GM23338 (cell line): ENCODE measurements at regions not wholly inside any gene's neighbourhood (a gene's known extent, or its start where the extent isn't known, plus 50 kb on each side); places are given as distances from the start of the nearest gene placed in this dataset.

Source experiments
- ATAC-seq: fragments of 200-7000 bp; cut with Tn5 transposase; 3 replicates; pipeline ENCODE4 v1.9.1; 2020
- DNase-seq: peaks from one replicate; pipeline ENCODE4 v3.0.0-alpha.2; 2015; ENCODE audit warnings: low spot score
- H2AFZ ChIP-seq: fragments of 200-600 bp; sonication (generic); 2 replicates; pipeline ENCODE4 v1.8.0; 2016; ENCODE audit warnings: antibody characterized with exemption, mild to moderate bottlenecking, moderate library complexity
- H3F3A ChIP-seq: fragments of 200-600 bp; sonication (generic); replicated peaks from 2 replicates; pipeline ENCODE4 v1.8.0; 2017; ENCODE audit warnings: antibody characterized with exemption, mixed run types, low read depth
- H3K27ac ChIP-seq: fragments of 200-600 bp; sonication (generic); 2 replicates; pipeline ENCODE4 v1.6.1; 2016; ENCODE audit warnings: low read depth
- H3K27me3 ChIP-seq: fragments of 200-600 bp; sonication (generic); 2 replicates; pipeline ENCODE4 v1.8.0; 2016; ENCODE audit warnings: mild to moderate bottlenecking, mixed run types, moderate library complexity; ENCODE audit not compliant: insufficient read depth
- H3K36me3 ChIP-seq: fragments of 200-600 bp; sonication (generic); 2 replicates; pipeline ENCODE4 v1.8.0; 2016; ENCODE audit warnings: mild to moderate bottlenecking; ENCODE audit not compliant: insufficient read depth
- H3K4me1 ChIP-seq: fragments of 200-600 bp; sonication (generic); 2 replicates; pipeline ENCODE4 v1.8.0; 2016; ENCODE audit warnings: mild to moderate bottlenecking, moderate library complexity; ENCODE audit not compliant: insufficient read depth
- H3K4me2 ChIP-seq: fragments of 200-600 bp; sonication (generic); 2 replicates; pipeline ENCODE4 v1.7.1; 2017; ENCODE audit warnings: mixed run types
- H3K4me3 ChIP-seq: fragments of 200-600 bp; sonication (generic); 2 replicates; pipeline ENCODE4 v1.6.1; 2016; ENCODE audit warnings: mixed run types
- H3K79me2 ChIP-seq: fragments of 200-600 bp; sonication (generic); replicated peaks from 2 replicates; pipeline ENCODE4 v1.8.0; 2017; ENCODE audit warnings: mild to moderate bottlenecking; ENCODE audit not compliant: insufficient read depth
- H3K9me2 ChIP-seq: fragments of 200-600 bp; sonication (generic); 2 replicates; pipeline ENCODE4 v1.8.0; 2017; ENCODE audit not compliant: insufficient read depth
- H4K20me1 ChIP-seq: fragments of 200-600 bp; sonication (generic); replicated peaks from 2 replicates; pipeline ENCODE4 v1.8.0; 2017; ENCODE audit warnings: mild to moderate bottlenecking; ENCODE audit not compliant: insufficient read depth
- H3K27ac Mint-ChIP-seq: 2 replicates; pipeline ENCODE4 v1.8.0; 2020; ENCODE audit warnings: inconsistent platforms, mild to moderate bottlenecking, moderate library complexity, mixed read lengths
- H3K27me3 Mint-ChIP-seq: 3 replicates; pipeline ENCODE4 v1.8.0; 2022; ENCODE audit warnings: low read depth, mild to moderate bottlenecking, moderate library complexity, mixed read lengths, inconsistent platforms; ENCODE audit not compliant: insufficient read depth, poor library complexity
- H3K36me3 Mint-ChIP-seq: 3 replicates; pipeline ENCODE4 v1.8.0; 2021; ENCODE audit warnings: low read depth, mild to moderate bottlenecking, inconsistent platforms, moderate library complexity, mixed read lengths
- H3K4me1 Mint-ChIP-seq: 3 replicates; pipeline ENCODE4 v1.8.0; 2020; ENCODE audit warnings: mild to moderate bottlenecking, inconsistent platforms, mixed read lengths
- H3K4me3 Mint-ChIP-seq: 3 replicates; pipeline ENCODE4 v1.8.0; 2021; ENCODE audit warnings: moderate library complexity, mild to moderate bottlenecking, inconsistent platforms, mixed read lengths
- H3K9me3 Mint-ChIP-seq: 3 replicates; pipeline ENCODE4 v1.8.0; 2020; ENCODE audit warnings: moderate library complexity, mild to moderate bottlenecking, inconsistent platforms, mixed read lengths
- CTCF ChIP-seq, 2 experiments: fragments of 200-600 bp in 1 of 2; sonication (generic) in 1 of 2; conservative IDR thresholded peaks; 2 replicates each; pipeline versions ENCODE4 v1.5.1 to v1.6.1; 2016 to 2017; ENCODE audit warnings: antibody characterized with exemption in 2 of 2, low read depth in 2 of 2, mild to moderate bottlenecking in 2 of 2, moderate library complexity in 1 of 2
- EZH2 ChIP-seq: fragments of 200-600 bp; sonication (generic); IDR thresholded peaks from one replicate; pipeline ENCODE4 v1.8.0; 2017; ENCODE audit warnings: antibody characterized with exemption, mild to moderate bottlenecking, low read depth; ENCODE audit not compliant: unreplicated experiment
- EZH2phosphoT487 ChIP-seq: fragments of 200-600 bp; sonication (generic); IDR thresholded peaks from one replicate; pipeline ENCODE4 v1.8.1; 2018; ENCODE audit warnings: antibody characterized with exemption; ENCODE audit not compliant: unreplicated experiment
- JUNB ChIP-seq: IDR thresholded peaks from one replicate; pipeline ENCODE4 v1.6.1; 2016; ENCODE audit warnings: antibody characterized with exemption; ENCODE audit not compliant: unreplicated experiment
- NANOG ChIP-seq: IDR thresholded peaks from 2 replicates; pipeline ENCODE4 v1.6.1; 2016; ENCODE audit warnings: antibody characterized with exemption, borderline replicate concordance
- POLR2AphosphoS5 ChIP-seq: IDR thresholded peaks from 2 replicates; pipeline ENCODE4 v1.6.1; 2016; ENCODE audit warnings: antibody characterized with exemption, low read depth
- REST ChIP-seq: IDR thresholded peaks from one replicate; pipeline ENCODE4 v1.6.1; 2018; ENCODE audit warnings: antibody characterized with exemption; ENCODE audit not compliant: unreplicated experiment
- ZNF331 ChIP-seq: fragments of 250-450 bp; sonication (Bioruptor Pico); IDR thresholded peaks from 2 replicates; pipeline ENCODE4 v1.5.0; 2020; ENCODE audit warnings: low read depth, mild to moderate bottlenecking, moderate library complexity
- TF ChIP-seq, protein P1 (sequence below): IDR thresholded peaks from 2 replicates; pipeline ENCODE4 v1.6.1; 2016; ENCODE audit warnings: antibody characterized with exemption

GRCh38 chr15:31499236-31499952, 172.8 kb downstream of the KLF13 start:
- H3K4me2 ChIP-seq, result no peak overlapping the region
- no peak overlapping the region for H3K4me3 ChIP-seq
- Mint-ChIP-seq H3K9me3 (no peaks in the 10 kb centered on the region), H3K27me3 (peaks cover 10% of the 10 kb centered on the region), H3K27ac (no peak overlapping the region), H3K4me3 (no peak overlapping the region), H3K4me1 (peaks cover 2% of the 10 kb centered on the region; the same call in 2 of the 3 replicates), H3K36me3 (no peaks in the 10 kb centered on the region)
- H4K20me1 ChIP-seq, result no peaks in the 10 kb centered on the region
- H2AFZ ChIP-seq, result no peak overlapping the region
- ATAC-seq (peak; percentile 38), DNase-seq (no peak)
- H3K27ac ChIP-seq, result no peak overlapping the region
- H3K79me2 ChIP-seq, result no peaks in the 10 kb centered on the region
- H3K36me3 ChIP-seq, result no peaks in the 10 kb centered on the region
- H3K9me2 ChIP-seq, result no peaks in the 10 kb centered on the region
- no peaks in the 10 kb centered on the region for H3K27me3 ChIP-seq
- no peaks in the 10 kb centered on the region for H3K4me1 ChIP-seq
- no peaks in the 10 kb centered on the region for H3F3A ChIP-seq
- TF ChIP-seq EZH2, result no peak
- TF ChIP-seq REST, result no peak
- TF ChIP-seq, protein P1, sequence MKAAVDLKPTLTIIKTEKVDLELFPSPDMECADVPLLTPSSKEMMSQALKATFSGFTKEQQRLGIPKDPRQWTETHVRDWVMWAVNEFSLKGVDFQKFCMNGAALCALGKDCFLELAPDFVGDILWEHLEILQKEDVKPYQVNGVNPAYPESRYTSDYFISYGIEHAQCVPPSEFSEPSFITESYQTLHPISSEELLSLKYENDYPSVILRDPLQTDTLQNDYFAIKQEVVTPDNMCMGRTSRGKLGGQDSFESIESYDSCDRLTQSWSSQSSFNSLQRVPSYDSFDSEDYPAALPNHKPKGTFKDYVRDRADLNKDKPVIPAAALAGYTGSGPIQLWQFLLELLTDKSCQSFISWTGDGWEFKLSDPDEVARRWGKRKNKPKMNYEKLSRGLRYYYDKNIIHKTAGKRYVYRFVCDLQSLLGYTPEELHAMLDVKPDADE, result no peak
- TF ChIP-seq CTCF (conservative IDR thresholded peaks at IDR 0.05; ENCODE audit: low read depth in 2 of 2), result peak in 1 of 2 experiments; percentile 22; a peak in 1 of 4 replicates

GRCh38 chr15:31499953-31500765, 173.5 kb downstream of the KLF13 start:
- no peaks in the 10 kb centered on the region for H3K9me3 Mint-ChIP-seq
- TF ChIP-seq CTCF (conservative IDR thresholded peaks at IDR 0.05; ENCODE audit: low read depth in 2 of 2), result no peak
- TF ChIP-seq POLR2AphosphoS5, result no peak
- no peak for TF ChIP-seq EZH2phosphoT487
- TF ChIP-seq NANOG, result no peak
- TF ChIP-seq ZNF331 (CRISPR knock-in tag), result no peak
- TF ChIP-seq JUNB, result no peak
- TF ChIP-seq REST, result no peak

More at GRCh38 chr15:31499953-31500765, 173.5 kb downstream of the KLF13 start:
- Histone ChIP-seq H3K27ac (no peak overlapping the region), H2AFZ (no peak overlapping the region), H3K9me2 (no peaks in the 10 kb centered on the region), H3F3A (no peaks in the 10 kb centered on the region), H4K20me1 (no peaks in the 10 kb centered on the region), H3K4me2 (no peak overlapping the region), H3K4me3 (no peak overlapping the region), H3K36me3 (no peaks in the 10 kb centered on the region), H3K4me1 (no peaks in the 10 kb centered on the region), H3K79me2 (no peaks in the 10 kb centered on the region), H3K27me3 (no peaks in the 10 kb centered on the region)
- no peaks in the 10 kb centered on the region for H3K36me3 Mint-ChIP-seq
- ATAC-seq (peak; percentile 31), DNase-seq (no peak)
- H3K4me3 Mint-ChIP-seq, result no peak overlapping the region
- peaks cover 2% of the 10 kb centered on the region; the same call in 2 of the 3 replicates for H3K4me1 Mint-ChIP-seq
- no peak overlapping the region for H3K27ac Mint-ChIP-seq
- peaks cover 7% of the 10 kb centered on the region for H3K27me3 Mint-ChIP-seq
